ELF-1 (cell line): ENCODE measurements at regions not wholly inside any gene's neighbourhood (a gene's known extent, or its start where the extent isn't known, plus 50 kb on each side); places are given as distances from the start of the nearest gene placed in this dataset.

Experiments used
- DNase-seq: peaks from one replicate; pipeline ENCODE4 v3.0.0-alpha.2; 2016; ENCODE audit warnings: low read depth, low spot score

DNA sequence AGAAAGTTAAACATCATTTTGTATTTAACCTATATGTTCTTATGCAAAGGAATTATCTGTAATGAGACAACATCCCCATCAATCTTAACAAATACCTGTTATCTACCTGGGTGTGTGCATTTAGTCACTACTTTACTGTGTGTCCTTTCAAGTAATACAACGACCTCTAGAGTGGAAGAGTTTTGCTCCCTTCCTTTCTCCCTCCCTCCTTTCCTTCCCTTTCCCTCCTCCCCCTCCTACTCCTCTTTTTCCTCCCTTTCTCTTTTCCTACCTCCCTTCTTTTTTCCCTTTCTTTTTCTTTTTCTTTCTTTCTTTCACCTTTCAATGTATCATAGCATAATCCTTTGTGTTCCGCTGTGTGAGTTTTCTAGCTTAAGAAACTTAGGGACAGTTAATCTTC, 532.3 kb downstream of the SLC4A3 start:
- DNase-seq = no peak

DNA sequence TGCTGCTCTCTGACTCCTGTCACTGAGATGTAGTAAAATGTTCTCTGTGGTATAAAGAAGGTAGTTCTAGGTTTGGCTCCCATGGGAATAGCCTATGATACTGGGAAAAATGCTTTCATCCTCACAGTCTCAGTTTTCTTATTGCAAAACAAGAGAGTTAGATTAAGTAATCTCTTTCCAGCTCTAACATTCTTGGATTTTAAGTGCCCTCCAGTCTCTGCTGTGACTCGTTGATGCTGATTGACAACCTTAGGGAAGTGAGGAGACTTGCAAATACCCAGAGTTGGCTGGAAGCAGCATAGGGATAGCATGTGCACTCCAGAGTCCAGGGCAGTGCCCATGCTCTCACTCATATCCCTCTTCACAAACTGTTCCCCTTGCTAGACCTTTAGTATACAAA, 534.9 kb downstream of the SLC4A3 start:
- DNase-seq = no peak

DNA sequence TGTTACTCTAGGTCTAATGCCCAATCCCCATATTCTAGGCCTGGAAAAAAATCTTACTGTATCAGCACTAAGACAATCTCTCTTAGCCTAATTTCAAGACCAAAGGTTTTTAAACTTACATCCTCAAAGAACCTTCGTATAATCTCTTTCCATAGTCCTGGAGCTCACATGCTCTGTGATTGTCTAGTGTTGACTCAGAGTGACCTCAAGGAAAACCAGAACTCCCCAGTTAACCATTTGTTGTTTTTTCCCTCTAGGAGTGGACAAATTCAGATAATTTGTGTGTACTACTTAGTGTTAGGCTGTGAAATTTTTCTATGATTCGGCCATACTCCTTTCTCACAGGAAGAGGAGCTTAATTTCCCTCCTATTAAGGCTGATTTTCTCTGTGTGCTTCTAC, 536.1 kb downstream of the SLC4A3 start:
- no peak for DNase-seq

DNA sequence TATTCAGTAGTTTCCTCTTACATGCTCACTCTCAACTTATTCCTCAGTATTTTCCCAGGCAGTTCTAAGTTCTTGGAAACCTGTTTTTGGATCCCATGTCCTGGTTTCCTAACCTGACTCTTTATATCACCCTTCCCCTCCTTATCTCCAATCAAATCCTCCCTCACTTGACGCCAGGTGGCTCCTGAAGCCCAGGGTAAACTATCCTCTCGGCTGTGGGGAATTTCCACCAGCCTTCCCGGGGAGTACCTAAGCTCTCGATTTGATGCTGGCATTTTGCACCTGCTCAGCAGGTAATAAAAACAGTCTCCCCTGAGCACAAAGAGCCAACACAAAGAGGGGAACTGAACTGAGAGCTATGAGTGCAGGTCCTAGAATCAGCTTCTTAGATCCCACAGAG, 538.0 kb downstream of the SLC4A3 start:
- DNase-seq = no peak

DNA sequence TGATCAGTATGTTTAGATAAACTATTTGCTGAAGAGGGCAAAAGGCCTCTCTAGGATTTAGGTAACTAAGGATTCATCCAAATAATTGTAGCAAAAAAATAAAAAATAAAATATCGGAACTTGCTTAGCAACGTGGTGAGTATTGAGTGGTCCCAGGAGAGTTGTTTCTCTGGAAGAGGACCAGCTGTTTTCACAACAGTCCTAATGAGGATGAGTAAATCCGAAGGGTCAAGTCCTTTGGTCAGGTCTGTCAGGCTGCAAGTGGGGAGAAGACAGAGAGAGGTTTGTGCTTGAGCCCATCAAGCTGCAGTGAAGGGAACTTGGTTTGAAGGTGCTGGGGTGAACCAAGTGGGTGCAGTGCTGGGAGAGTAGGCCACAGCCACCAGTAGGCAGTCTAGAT, 539.2 kb downstream of the SLC4A3 start:
- no peak for DNase-seq

DNA sequence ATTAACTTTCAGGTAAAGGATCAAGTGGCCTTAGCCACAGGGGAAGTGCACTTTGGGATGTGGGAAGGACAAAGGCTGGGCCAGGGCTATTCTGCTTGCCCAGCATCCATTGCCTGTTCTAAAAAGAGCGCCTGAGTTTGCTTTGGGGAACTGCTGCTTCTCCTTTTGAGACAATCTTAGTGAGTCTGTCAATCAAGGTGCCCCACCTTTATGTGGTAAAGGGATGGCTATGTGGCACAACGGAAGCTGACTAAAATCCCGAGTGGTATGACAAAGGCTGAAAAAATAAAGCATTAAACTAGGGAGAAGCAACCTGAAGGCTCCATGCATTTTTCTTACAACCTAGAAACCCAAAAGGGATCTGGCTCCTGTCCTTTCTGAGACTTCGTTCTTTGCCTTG, 540.5 kb downstream of the SLC4A3 start:
- no peak for DNase-seq

DNA sequence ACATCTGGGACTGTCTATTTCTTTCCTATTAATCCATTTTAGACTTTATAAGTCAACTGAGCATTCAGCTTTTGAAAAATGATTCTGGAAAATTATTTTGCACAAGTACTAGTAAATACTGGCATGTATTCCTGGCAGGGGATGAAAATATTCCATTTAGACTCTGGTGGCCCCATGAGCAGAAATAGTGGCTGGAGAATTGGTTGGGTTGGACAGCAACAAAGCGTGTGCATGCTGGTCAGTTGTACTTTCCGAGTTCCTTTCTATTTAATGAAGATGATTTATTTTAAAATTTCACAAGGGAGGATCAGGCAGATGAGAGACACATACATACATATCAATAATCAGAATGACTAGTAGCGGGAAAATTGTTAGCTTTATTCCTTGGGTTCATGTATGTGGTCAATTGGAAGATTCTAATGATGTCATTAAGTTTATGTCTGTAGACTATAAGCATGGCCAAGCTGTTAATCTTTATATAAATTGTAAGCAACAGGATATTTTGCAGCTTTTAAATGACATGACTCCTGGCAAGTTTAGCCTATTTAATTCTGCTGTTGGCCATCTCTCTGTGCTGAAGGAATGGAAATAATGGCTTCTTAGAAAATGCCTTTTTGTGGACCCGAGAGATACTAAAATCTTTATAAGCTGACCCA, 541.6 kb downstream of the SLC4A3 start:
- no peak for DNase-seq

DNA sequence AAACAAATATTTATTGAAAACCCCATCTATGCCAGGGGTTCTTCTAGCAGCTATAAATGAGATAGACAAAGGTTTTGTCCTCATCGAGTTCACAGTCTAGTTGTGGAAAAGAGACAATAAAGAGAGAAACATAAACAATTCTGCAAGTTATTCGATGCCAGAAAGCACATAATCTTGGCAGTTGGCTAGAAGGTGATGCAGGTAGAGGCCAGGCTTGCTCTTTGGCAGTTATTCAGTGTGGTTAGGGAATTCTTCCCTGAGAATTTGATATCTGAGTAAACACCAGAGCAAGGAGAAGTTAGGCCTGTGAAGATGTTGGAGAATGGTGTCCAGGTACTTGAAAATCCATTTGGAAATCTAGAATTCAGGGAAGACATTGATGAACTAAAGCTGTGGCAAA, 547.4 kb downstream of the SLC4A3 start:
- no peak for DNase-seq

DNA sequence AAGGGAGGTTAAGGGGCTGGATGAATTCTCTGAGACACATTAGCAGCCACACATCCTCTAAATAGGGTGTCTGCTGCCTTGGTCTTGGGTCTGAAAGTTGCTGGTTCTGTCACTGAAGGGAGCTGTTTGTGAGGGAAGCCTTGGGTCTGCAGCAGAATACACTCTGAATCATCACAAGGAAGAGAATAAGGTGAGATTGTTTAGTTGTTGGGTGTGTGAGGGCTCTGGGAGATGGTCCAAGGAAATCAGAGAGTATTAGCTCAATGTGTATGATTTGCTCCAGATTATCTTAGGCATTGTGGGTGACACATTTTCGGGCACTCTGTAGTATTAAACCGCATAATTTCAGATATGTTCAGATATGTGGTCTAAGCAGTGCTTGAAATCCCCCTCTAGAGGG, 548.5 kb downstream of the SLC4A3 start:
- DNase-seq = no peak

DNA sequence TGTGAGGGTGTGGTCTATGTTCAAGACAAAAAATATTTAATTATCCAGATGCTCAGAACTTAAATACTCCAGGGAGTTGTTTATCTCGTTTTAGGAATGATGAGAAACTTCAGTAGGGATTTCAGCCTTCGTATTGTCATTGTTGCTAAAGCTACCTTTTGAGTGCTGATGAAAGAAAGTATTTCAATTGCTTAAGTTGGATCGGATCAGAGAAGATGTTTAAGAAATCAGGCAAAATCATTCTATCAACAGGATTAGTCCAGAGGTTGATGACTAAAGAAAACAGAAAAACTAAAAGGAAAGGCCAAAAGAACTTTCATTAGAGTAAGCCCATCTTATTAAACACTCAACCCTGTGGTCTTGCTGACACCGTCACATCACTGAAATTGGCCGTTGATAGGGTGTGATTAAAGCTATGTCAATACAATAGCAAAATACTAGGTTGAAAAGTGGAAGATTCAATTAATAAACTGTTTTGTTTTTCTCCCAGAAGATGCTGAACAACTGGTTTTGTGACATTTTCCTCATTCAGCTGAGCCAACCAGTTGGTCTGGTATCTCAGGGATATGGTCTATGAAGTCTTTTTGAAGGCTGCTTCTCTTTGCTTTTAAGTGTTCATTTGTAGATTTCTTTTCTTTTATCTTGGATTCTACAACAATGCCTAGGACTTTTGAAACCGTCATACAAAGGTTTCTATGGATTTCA, 551.7 kb downstream of the SLC4A3 start:
- DNase-seq = no peak

DNA sequence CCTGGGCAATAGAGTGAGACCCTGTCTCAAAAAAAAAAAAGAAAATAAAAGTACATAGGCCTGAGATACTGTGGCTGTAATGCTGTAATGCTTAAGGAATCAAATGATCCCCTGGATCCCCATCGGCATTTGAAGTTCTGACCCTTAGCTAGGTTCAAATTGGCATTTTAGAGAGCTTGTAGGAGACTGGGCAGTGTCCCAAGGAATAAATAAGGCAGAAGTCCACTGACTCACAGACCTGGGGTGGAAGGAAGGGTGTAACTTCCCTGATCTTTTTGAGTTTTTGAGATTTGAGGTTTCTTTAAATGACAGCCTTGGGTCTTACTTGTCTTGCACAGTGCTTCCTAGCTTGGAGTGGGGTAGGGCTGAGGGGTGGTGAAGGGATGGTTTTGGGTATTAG, 553.7 kb downstream of the SLC4A3 start:
- DNase-seq = no peak

DNA sequence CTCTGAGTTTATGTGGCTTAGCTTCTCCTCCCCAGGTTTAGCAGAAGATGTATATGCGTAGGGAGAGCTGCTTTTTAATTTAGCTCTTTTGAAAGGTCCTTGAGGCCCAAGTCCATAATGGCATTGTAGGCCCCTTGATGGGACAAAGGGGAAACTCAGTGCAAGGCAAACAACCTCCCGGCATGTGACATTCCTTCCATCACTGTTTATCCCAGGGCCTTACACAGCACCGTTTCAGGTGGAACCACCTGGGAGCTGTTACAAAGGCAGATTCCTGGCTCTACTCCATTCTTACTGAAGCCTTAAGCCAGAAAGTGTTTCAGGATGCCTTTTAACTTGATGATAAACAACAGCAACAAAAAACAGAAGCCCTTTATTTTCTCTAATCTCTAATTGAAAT, 555.4 kb downstream of the SLC4A3 start:
- no peak for DNase-seq

DNA sequence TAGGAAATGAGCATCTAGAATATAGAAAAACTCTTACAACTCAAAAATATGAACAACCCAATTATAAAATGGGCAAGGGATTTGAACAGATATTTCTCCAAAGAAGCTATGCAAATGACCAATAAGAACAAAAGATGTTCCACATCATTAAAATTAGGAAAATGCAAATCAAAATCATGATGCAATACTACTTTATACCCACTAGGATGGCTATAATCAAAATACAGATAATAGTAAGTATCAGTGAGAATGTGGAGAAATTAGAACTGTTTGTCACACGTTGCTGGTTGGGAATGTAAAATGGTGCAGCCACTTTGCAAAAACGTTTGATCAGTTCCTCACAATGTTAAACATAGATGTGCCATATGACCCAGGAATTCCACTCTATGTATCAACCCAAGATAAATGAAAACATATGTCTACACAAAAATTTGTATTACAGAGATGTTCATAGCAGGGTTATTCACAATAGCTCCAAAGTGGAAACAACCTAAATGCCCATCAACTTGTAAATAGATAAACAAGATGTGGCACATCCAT, 558.4 kb downstream of the SLC4A3 start:
- DNase-seq = no peak

DNA sequence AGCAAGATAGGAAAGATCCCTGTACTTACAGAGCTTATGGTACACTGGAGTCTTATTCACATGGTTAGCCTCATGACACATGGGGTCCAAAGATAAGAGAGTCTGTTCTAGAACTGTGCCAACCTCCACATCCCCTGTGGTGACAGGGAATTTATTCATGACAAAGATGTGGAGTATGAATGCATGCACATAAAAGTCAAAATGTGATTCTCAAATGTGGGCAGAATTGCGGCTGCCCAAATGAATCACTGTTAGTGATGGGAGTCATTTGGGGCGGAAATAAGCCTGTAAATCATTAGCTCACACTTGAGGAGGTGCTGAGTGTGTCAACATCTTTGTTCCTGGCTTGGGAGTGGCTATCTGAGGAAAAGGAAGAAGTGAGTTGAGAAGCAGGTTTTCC, 560.6 kb downstream of the SLC4A3 start:
- no peak for DNase-seq

DNA sequence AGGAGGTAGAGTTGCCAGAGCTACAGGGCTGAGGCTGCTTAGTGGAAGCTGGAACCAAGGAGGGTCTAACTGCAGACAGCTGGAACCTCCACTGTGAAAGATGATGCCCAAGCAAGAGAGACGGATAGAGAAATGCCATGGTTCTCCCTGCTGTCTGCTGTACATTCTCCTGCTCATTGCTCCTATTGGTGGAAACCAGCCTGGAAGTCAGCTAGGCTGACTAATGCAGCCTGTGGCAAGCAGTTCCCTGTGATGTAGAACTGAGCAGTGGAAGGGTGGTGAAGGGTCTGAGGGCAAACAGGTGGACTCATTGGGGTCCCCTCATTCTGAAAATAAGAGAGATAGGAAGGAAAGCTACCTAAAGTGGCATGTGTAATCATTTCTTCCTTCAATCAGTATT, 563.6 kb downstream of the SLC4A3 start:
- DNase-seq = no peak

DNA sequence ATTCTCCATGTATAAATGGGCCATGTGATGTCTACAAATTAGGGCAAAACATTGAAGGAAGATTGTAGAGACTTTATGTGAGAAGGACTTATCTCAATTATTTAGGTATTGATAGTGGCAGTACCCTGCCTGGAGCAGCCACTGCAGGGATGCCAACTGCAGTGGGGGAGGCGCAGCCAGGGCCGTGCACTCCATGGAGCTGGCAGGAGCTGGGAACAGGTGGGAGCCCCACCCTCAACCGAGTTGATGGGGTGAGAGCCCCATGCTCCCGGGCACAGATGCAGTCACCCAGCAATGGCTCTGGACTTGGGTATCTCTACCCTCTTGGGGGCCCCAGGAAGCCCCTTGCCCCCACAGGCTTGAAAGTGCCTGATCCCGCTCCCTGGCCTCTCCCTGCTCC, 564.3 kb downstream of the SLC4A3 start:
- DNase-seq = no peak

DNA sequence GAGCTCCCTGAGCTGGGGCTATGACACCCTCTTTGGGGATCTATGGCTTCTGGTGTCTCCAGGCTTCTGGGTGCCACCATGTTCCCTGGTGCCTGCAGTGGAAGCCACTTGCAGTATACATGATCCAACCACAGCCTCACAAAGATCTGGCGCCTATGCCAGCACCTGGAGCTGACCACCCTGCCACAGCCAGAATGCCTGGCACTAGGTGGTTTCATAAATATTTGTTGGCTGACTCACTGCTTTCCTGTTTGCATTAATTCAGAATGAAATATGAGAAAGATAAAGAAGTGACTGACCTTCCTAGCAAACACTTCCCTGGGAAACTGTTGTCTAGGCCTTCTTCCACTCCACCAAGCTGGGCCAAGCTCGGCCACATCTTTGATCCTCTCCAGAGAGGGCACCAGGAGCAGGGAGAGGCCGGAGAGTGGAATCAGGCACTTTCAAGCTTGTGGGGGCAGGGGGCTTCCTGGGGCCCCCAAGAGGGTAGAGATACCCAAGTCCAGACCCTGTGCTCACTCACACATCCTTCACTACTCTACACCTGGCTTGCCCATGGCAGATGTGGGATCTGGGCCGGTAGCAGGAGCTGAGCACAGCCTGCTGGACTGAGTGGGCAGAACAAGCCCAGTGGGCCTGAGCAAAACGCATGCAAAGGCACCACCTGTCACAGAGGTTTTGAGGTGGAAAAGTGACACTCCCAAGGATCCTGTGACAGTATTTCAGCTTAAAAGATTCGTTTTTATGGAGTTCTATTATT, 565.7 kb downstream of the SLC4A3 start:
- DNase-seq = no peak

DNA sequence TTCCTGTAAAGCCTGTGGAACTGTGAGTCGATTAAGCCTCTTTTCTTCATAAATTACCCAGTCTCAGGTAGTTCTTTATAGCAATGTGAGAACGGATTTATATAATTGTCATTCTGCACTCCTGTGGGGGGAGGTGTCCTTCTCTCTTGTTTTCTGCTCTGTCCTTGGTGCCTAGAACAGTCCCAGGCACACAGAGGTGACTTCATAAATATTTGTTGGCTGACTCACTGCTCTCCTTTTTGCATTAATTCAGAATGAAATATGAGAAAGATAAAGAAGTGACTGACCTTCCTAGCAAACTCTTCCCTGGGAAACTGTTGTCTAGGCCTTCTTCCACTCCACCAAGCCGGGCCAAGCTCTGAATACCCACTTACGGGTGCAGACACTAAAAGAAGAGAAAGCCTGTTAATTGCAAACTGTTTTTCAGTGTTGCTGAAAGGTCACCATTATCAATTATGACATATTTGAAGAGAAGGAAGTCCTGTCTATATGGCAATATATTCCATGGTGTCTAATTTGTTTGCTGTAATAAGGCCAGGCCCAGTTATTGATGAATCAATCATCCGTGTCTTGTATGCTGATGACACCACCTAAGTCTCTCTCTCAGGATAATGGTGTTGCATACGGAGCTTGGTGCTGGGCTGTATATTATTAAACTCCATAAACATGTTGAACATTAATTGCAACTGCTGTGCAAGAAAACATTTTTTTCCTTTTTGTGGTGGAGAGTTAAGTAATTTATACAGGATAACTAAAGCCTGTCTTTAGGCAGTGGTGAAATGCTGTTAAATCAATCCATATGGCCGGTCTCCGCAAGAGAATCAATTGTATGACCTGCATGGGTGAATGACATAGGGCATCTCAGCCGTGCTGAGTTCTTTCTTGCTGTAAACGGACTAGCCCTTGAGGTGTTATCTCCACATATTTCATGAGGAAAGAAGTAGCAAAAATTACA, 567.5 kb downstream of the SLC4A3 start:
- DNase-seq = no peak

DNA sequence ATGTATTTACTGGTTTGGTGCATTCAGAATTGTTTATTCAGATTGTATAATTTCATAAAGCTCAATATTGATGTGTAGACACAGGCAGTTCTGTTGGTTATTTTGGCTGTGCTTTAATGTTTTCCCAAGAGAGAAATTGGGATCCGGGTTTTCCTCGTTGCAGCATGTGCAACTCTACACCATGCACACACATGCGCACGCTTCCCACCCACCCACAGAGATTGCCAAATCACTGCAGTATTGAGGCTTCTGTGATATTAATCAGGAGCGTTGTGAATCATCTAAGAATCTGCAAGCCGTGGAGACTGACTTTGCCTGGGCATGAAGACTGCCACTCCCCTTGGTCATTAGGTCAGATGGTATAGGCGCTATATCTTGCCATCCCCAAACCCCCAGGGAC, 571.5 kb downstream of the SLC4A3 start:
- no peak for DNase-seq

DNA sequence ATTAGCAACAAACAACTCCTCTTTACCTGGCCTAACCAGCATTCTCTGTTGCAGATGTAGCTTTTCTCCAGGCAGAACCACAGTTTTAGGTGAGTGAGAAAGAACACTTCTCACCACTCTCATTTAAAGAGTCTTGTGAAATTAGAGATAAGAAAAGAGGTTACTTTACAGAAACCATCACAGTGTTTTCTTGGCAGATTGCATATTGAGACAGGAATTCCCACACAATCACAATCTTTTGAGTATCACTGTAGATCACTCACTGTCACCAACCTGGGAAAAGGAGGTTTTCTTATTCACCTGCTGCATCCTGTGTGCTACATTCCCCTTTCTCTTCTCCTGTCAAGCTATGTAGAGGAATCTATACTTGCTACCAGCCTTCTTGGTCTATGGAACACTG, 574.6 kb downstream of the SLC4A3 start:
- no peak for DNase-seq

DNA sequence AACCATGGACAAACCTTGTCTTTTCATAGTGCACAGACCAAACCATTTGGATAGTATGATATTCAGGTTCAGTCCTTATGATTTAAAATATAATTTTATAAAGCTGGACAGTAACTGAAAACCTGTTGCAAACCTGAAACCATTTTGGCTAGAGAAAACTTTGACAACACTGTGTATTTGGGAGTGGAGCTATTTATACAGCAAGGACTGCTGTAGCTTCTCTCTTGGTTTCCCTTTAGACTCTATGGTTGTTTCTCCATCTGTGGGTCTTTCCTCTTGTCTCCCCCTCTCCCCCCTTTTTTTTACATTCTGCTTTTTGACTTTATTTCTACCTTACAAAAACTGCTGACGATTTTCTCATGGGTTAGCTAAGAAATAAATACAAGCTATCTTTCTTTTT, 581.7 kb downstream of the SLC4A3 start:
- DNase-seq = no peak

DNA sequence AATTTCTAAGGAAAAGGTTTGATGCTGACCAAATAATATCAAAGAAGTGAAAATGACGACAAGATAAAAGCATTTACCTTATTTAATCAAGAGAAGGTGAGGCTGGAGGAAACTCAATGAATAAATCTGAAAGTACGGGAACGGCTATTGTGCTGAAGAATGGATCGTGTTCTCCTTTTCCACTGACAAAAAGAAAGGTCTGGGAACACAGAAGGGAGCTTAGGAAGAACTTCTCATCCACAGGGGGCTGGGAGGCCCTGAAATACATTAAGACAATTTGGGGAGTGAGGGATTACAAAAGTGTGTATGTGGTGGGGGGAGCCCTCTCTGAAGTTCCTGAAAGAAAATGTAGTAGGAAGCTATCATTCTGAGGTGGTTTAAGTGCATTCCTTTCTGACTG, 582.3 kb downstream of the SLC4A3 start:
- DNase-seq = no peak
